Activated CD4-positive, alpha-beta memory T cell treated with anti-CD3 and anti-CD28 coated beads for 36 hours (primary cell): ENCODE measurements at regions not wholly inside any gene's neighbourhood (a gene's known extent, or its start where the extent isn't known, plus 50 kb on each side); places are given as distances from the start of the nearest gene placed in this dataset.

Experiments
- CTCF ChIA-PET: fragments of 350-600 bp; sonication (Branson Sonifier 250); formaldehyde crosslinking; loops from one replicate; lab custom pipeline; 2021; ENCODE audit warnings: antibody characterized with exemption, inconsistent platforms; lab: Charles Lee
- POLR2A ChIA-PET: fragments of 350-600 bp; sonication (Branson Sonifier 250); formaldehyde crosslinking; loops from one replicate; lab custom pipeline; 2021; ENCODE audit warnings: antibody characterized with exemption; lab: Charles Lee
- DNase-seq: peaks from one replicate; pipeline ENCODE4 v3.0.0-alpha.2; 2020
- H3K27ac Mint-ChIP-seq: one replicate; pipeline ENCODE4 v1.8.0; 2021; ENCODE audit warnings: mixed read lengths
- H3K27me3 Mint-ChIP-seq: one replicate; pipeline ENCODE4 v1.8.0; 2021; ENCODE audit warnings: mixed read lengths
- H3K36me3 Mint-ChIP-seq: one replicate; pipeline ENCODE4 v1.8.0; 2021; ENCODE audit warnings: mixed read lengths
- H3K4me1 Mint-ChIP-seq: one replicate; pipeline ENCODE4 v1.8.0; 2021; ENCODE audit warnings: low read depth, mixed read lengths
- H3K4me3 Mint-ChIP-seq: one replicate; pipeline ENCODE4 v1.8.0; 2021; ENCODE audit warnings: mild to moderate bottlenecking, mixed read lengths
- H3K9me3 Mint-ChIP-seq: one replicate; pipeline ENCODE4 v1.8.0; 2021; ENCODE audit warnings: mixed read lengths
- intact Hi-C: fragments of 100-400 bp; cut with micrococcal nuclease; formaldehyde crosslinking; loops from one replicate; pipeline ENCODE4 v1.15.1; 2023

GRCh38 chr5:68459093-68459809 is 243.7 kb downstream of the PIK3R1 start:
- Mint-ChIP-seq H3K27ac (no peak overlapping the region), H3K36me3 (no peaks in the 10 kb centered on the region), H3K27me3 (no peaks in the 10 kb centered on the region), H3K4me3 (no peak overlapping the region), H3K9me3 (no peaks in the 10 kb centered on the region), H3K4me1 (peaks cover 23% of the 10 kb centered on the region)
- ChIA-PET POLR2A (no interaction called here), CTCF (interaction anchor here (1.0 to 6.2 kb wide), 5 partner anchors 14 to 179 kb away, joined by 3 to 83 read pairs (median 6); no protein-coding TSS in a partner anchor)
- intact Hi-C loops = no loop called here
- DNase-seq = no peak

GRCh38 chr5:68459810-68460139 is 244.2 kb downstream of the PIK3R1 start:
- Mint-ChIP-seq H3K36me3 (no peaks in the 10 kb centered on the region), H3K27me3 (no peaks in the 10 kb centered on the region), H3K4me1 (peaks cover 23% of the 10 kb centered on the region), H3K27ac (no peak overlapping the region), H3K9me3 (no peaks in the 10 kb centered on the region), H3K4me3 (no peak overlapping the region)
- intact Hi-C loops = loop anchor here (1.0 to 5.0 kb wide), 2 partner anchors 173 to 1212 kb away; no protein-coding TSS in a partner anchor
- POLR2A ChIA-PET = no interaction called here
- CTCF ChIA-PET = interaction anchor here (1.2 to 6.2 kb wide), 4 partner anchors 16 to 179 kb away, joined by 3 to 83 read pairs (median 8); no protein-coding TSS in a partner anchor
- no peak for DNase-seq

GRCh38 chr5:68460147-68460798 is 244.7 kb downstream of the PIK3R1 start:
- intact Hi-C loops = loop anchor here (1.0 to 5.0 kb wide), 2 partner anchors 174 to 1213 kb away; no protein-coding TSS in a partner anchor
- peak; percentile 32 for DNase-seq
- peaks cover 23% of the 10 kb centered on the region for H3K4me1 Mint-ChIP-seq
- H3K27me3 Mint-ChIP-seq = no peaks in the 10 kb centered on the region
- H3K27ac Mint-ChIP-seq = no peak overlapping the region
- H3K9me3 Mint-ChIP-seq = no peaks in the 10 kb centered on the region
- H3K36me3 Mint-ChIP-seq = no peaks in the 10 kb centered on the region
- no peak overlapping the region for H3K4me3 Mint-ChIP-seq
- CTCF ChIA-PET = interaction anchor here (1.1 to 6.2 kb wide), 7 partner anchors 15 to 207 kb away, joined by 3 to 83 read pairs (median 5); no protein-coding TSS in a partner anchor
- POLR2A ChIA-PET = no interaction called here

GRCh38 chr5:68463606-68464005 is 248.1 kb downstream of the PIK3R1 start:
- H3K4me1 Mint-ChIP-seq = peaks cover 11% of the 10 kb centered on the region
- H3K36me3 Mint-ChIP-seq = no peaks in the 10 kb centered on the region
- H3K27ac Mint-ChIP-seq = no peak overlapping the region
- ChIA-PET CTCF (interaction anchor here (0.7 to 6.2 kb wide), 3 partner anchors 29 to 180 kb away, joined by 3 to 83 read pairs (median 10); no protein-coding TSS in a partner anchor), POLR2A (interaction anchor here (1.3 kb wide), 1 partner anchor 177 kb away, joined by 3 read pairs; no protein-coding TSS in a partner anchor)
- intact Hi-C loops = loop anchor here (1.0 to 5.0 kb wide), 7 partner anchors 29 to 1216 kb away; no protein-coding TSS in a partner anchor
- no peak for DNase-seq
- no peak overlapping the region for H3K4me3 Mint-ChIP-seq
- H3K27me3 Mint-ChIP-seq = no peaks in the 10 kb centered on the region
- H3K9me3 Mint-ChIP-seq = no peaks in the 10 kb centered on the region

GRCh38 chr5:68464424-68464823 is 248.9 kb downstream of the PIK3R1 start:
- intact Hi-C loops = loop anchor here (1.0 to 5.0 kb wide), 7 partner anchors 30 to 1217 kb away; no protein-coding TSS in a partner anchor
- no peak overlapping the region for H3K4me3 Mint-ChIP-seq
- ChIA-PET CTCF (interaction anchor here (1.0 to 6.2 kb wide), 5 partner anchors 161 to 214 kb away, joined by 3 to 83 read pairs (median 4); no protein-coding TSS in a partner anchor), POLR2A (interaction anchor here (1.2 to 2.3 kb wide), 4 partner anchors 30 to 184 kb away, joined by 3 to 11 read pairs (median 6); no protein-coding TSS in a partner anchor)
- peaks cover 3% of the 10 kb centered on the region for H3K4me1 Mint-ChIP-seq
- peak; percentile 85 for DNase-seq
- no peaks in the 10 kb centered on the region for H3K36me3 Mint-ChIP-seq
- no peak overlapping the region for H3K27ac Mint-ChIP-seq
- H3K27me3 Mint-ChIP-seq = no peaks in the 10 kb centered on the region
- H3K9me3 Mint-ChIP-seq = no peaks in the 10 kb centered on the region

- Mint-ChIP-seq H3K36me3 (no peaks in the 10 kb centered on the region), H3K27ac (no peak overlapping the region), H3K9me3 (no peaks in the 10 kb centered on the region), H3K4me1 (peaks cover under 1% of the 10 kb centered on the region), H3K27me3 (no peaks in the 10 kb centered on the region), H3K4me3 (no peak overlapping the region)
- intact Hi-C loops = no loop called here
- ChIA-PET CTCF (interaction anchor here (1.0 to 6.2 kb wide), 5 partner anchors 161 to 215 kb away, joined by 3 to 83 read pairs (median 4); no protein-coding TSS in a partner anchor), POLR2A (interaction anchor here (1.2 to 2.3 kb wide), 4 partner anchors 31 to 185 kb away, joined by 3 to 11 read pairs (median 6); no protein-coding TSS in a partner anchor)
- peak; percentile 70 for DNase-seq
Observed at GRCh38 chr5:68465133-68465532, 249.6 kb downstream of the PIK3R1 start.

GRCh38 chr5:68465934-68466551 is 250.5 kb downstream of the PIK3R1 start:
- intact Hi-C loops = no loop called here
- no peaks in the 10 kb centered on the region for H3K9me3 Mint-ChIP-seq
- CTCF ChIA-PET = interaction anchor here (1.6 kb wide), 1 partner anchor 192 kb away, joined by 3 read pairs; no protein-coding TSS in a partner anchor
- H3K27ac Mint-ChIP-seq = no peak overlapping the region
- POLR2A ChIA-PET = interaction anchor here (2.3 kb wide), 1 partner anchor 179 kb away, joined by 5 read pairs; no protein-coding TSS in a partner anchor
- no peaks in the 10 kb centered on the region for H3K4me1 Mint-ChIP-seq
- H3K4me3 Mint-ChIP-seq = no peak overlapping the region
- no peaks in the 10 kb centered on the region for H3K36me3 Mint-ChIP-seq
- DNase-seq = no peak
- peaks cover 2% of the 10 kb centered on the region for H3K27me3 Mint-ChIP-seq

GRCh38 chr5:68467208-68467607 is 251.7 kb downstream of the PIK3R1 start:
- DNase-seq = no peak
- Mint-ChIP-seq H3K4me3 (no peak overlapping the region), H3K27ac (no peak overlapping the region), H3K36me3 (no peaks in the 10 kb centered on the region), H3K27me3 (peaks cover 4% of the 10 kb centered on the region), H3K4me1 (no peaks in the 10 kb centered on the region), H3K9me3 (no peaks in the 10 kb centered on the region)
- intact Hi-C loops = no loop called here
- ChIA-PET POLR2A (no interaction called here), CTCF (no interaction called here)

GRCh38 chr5:68467794-68468193 is 252.2 kb downstream of the PIK3R1 start:
- ChIA-PET POLR2A (no interaction called here), CTCF (no interaction called here)
- H3K27me3 Mint-ChIP-seq = peaks cover 4% of the 10 kb centered on the region
- no peaks in the 10 kb centered on the region for H3K4me1 Mint-ChIP-seq
- H3K27ac Mint-ChIP-seq = no peak overlapping the region
- intact Hi-C loops = no loop called here
- H3K9me3 Mint-ChIP-seq = no peaks in the 10 kb centered on the region
- no peaks in the 10 kb centered on the region for H3K36me3 Mint-ChIP-seq
- no peak for DNase-seq
- H3K4me3 Mint-ChIP-seq = no peak overlapping the region

GRCh38 chr5:68468322-68468721 is 252.8 kb downstream of the PIK3R1 start:
- DNase-seq = no peak
- ChIA-PET CTCF (no interaction called here), POLR2A (no interaction called here)
- intact Hi-C loops = no loop called here
- Mint-ChIP-seq H3K4me3 (no peak overlapping the region), H3K9me3 (no peaks in the 10 kb centered on the region), H3K27me3 (peaks cover 4% of the 10 kb centered on the region), H3K36me3 (no peaks in the 10 kb centered on the region), H3K27ac (no peak overlapping the region), H3K4me1 (no peaks in the 10 kb centered on the region)

GRCh38 chr5:68475476-68475983 is 260.0 kb downstream of the PIK3R1 start:
- no peak for DNase-seq
- intact Hi-C loops = no loop called here
- CTCF ChIA-PET = no interaction called here
- POLR2A ChIA-PET = no interaction called here
- Mint-ChIP-seq H3K9me3 (no peaks in the 10 kb centered on the region), H3K4me3 (no peak overlapping the region), H3K36me3 (no peaks in the 10 kb centered on the region), H3K27ac (no peak overlapping the region), H3K27me3 (peaks cover 5% of the 10 kb centered on the region), H3K4me1 (no peaks in the 10 kb centered on the region)
